ENCODE measurements at regions not wholly inside any gene's neighbourhood (a gene's known extent, or its start where the extent isn't known, plus 50 kb on each side); places are given as distances from the start of the nearest gene placed in this dataset.

GRCh38 chr5:12854386-12854785 lies 950.1 kb upstream of the CTNND2 start:
- no peak for DNase-seq

GRCh38 chr5:12851761-12852160 lies 947.5 kb upstream of the CTNND2 start:
- no peak for DNase-seq

DNA sequence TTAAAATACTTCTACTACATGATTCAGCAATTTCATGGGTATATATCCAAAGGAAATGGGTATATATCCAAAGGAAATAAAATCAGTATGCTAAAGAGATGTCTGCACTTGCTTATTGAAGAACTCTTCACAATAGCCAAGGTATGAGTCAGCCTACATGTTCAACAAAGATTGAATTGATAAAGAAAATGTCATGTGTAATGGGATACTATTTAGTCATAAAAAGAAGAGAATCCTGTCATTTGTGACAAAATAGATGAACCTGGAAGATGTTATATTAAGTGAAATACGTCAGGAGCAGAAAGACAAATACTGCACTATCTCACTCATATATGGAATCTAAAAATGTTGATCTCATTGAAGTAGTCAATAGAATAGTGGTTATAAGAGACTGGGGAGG lies 944.5 kb upstream of the CTNND2 start:
- no peak for DNase-seq

- DNase-seq, result no peak
Measured at GRCh38 chr5:12845549-12846159, 941.4 kb upstream of the CTNND2 start.

GRCh38 chr5:12840972-12841371 lies 936.7 kb upstream of the CTNND2 start:
- DNase-seq, result no peak

- no peak for DNase-seq
Measured at GRCh38 chr5:12837592-12837991, 933.3 kb upstream of the CTNND2 start.

GRCh38 chr5:12825163-12825562 lies 920.9 kb upstream of the CTNND2 start:
- DNase-seq, result no peak

GRCh38 chr5:12805165-12805698 lies 901.0 kb upstream of the CTNND2 start:
- DNase-seq, result no peak

GRCh38 chr5:12799165-12799564 lies 894.9 kb upstream of the CTNND2 start:
- no peak for DNase-seq

GRCh38 chr5:12795333-12795663 lies 891.1 kb upstream of the CTNND2 start:
- no peak for DNase-seq

DNA sequence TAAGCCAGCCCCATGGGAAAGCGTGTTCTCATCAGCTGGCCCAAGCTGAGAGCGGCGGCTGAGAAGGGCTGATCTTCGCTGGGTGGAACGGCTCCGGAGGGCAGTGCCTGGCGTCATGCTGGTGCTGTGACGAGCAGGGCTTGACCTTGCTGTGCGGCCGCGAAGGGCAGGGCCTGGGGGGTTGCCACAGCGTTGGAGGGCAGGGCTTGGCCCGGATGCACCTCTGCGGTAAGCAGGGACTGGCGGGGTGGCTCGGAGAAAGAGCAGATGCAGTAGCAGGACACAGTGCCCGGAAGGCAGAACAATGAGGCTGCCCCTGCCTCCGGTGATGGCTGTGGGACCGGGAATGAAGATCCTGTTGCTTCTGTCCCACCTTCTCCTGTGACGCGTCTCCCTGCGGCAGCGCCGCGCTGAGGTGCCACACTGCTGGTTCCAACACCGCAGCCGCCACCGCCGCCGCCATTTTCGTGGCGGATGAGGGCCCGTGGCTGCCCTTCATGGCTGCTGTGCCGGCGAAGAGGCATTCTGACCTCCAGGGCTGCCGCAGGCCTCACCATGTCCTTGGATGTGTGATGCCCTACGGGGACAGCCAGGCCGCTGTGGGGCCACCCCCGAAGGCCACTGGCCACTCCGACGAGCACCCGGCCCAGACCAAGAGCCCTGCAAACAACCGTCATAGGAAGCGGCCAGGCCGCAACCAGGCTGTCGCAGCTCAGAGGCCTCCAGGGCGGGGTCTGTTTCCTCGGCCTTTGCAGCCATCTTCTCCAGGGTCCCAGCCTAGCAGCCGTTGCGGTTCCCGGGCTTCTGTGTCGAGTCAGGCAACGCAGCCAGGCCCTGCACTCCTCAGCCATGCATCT lies 890.5 kb upstream of the CTNND2 start:
- DNase-seq, result no peak

- DNase-seq, result no peak
Measured at GRCh38 chr5:12793373-12793772, 889.1 kb upstream of the CTNND2 start.

DNA sequence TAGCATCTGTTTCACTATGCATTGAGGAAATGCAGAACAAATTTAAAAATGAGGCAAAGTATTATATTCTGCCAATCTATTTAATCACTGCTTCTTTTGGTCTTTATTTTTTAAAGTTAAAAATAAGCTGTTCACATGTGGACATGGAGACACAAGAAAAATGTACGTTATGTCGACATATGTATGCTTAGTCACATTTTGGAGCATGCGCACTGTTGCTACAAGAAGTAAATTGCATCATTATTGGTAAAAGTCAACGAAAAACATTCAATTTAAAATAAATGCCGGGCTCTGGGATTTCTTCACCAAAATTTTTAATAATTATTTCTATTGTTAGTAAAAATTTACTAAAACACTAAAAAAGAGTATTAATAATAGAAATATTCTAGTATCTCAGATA lies 876.3 kb upstream of the CTNND2 start:
- DNase-seq, result no peak

- no peak for DNase-seq
Measured at GRCh38 chr5:12777342-12777741, 873.1 kb upstream of the CTNND2 start.

DNA sequence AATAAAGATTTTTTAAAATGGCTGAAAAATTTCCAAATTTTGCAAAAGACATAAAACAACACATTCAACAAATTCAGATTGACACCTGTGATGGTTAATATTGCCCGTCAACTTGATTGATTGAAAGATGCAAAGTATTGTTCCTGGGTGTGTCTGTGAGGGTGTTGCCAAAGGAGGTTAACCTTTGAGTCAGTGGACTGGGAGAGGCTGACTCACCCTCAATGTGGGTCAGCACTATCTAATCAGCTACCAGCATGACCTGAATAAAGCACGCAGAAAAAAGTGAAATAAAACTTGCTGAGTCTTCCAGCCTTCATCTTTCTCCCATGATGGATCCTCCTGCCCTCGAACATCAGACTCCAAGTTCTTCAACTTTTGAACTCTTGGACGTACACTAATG lies 868.0 kb upstream of the CTNND2 start:
- no peak for DNase-seq

- DNase-seq, result no peak
Measured at GRCh38 chr5:12759377-12759776, 855.1 kb upstream of the CTNND2 start.

DNA sequence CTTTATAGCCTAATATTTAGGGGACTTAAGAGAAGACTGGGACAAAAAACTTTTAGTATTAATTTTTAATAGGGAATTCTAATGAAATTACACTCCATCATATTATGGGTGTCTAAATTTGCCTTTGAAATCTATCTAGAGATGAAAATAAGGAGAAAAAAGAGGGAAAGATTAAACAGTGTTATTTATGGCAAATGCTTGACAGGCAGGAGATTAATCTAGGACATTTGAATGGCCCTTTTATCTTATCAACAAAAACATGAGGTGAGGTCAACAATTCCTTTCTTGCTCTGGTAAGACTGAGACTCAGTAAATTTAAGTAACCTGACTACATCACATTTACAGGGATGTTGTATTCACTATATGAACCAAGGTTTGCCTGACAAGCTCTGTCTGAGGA lies 852.8 kb upstream of the CTNND2 start:
- no peak for DNase-seq

DNA sequence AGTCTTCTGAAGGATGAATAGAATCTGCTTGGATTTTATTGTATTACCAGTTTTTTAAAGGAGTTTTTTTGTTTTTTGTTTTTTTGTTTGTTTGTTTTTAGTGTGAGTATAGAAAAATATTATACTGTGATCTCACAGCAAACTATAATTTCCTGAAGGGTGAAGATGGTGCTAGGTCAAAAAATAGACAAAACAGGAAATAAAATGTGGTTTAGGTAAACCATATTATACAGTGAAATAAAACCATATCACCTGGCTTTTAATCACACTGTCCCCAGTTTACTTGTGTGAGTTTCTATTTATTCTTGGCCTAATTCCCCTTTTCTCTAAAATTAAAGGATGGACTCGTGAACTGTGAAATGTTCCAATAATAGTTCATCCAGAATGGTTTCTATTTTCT lies 841.3 kb upstream of the CTNND2 start:
- DNase-seq, result no peak

DNA sequence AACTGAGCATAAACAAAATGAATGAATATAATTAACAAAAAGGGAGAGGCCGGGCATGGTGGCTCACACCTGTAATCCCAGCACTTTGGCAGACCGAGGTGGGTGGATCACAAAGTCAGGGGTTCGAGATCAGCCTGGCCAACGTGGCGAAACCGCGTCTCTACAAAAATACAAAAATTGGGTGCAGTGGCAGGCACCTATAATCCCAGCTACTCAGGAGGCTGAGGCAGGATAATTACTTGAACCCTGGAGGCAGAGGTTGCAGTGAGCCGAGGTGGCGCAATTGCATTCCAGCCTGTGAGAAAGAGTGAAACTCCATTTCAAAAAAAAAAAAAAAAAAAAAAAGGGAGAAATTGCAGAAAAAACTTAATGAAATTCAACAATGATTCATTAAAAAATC lies 839.3 kb upstream of the CTNND2 start:
- no peak for DNase-seq

DNA sequence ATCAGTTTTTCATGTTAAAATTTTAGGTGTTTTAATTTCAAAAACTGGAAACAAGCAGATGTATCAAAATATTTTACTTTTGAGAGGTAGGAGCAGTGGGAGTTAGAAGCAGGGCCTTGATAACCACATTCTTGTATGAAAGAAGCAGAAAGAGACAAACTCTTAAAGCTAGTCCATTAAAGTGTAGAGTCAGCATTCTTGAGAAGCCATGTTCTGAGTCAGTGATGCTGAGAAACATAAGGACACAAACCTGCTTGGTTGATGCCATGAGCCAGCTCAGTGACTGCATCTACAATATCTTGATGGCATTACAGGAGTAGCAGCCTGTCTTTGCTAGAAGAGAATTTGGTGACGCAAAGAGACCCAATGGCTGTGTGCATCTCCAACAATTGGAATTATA lies 826.1 kb upstream of the CTNND2 start:
- DNase-seq, result no peak

DNA sequence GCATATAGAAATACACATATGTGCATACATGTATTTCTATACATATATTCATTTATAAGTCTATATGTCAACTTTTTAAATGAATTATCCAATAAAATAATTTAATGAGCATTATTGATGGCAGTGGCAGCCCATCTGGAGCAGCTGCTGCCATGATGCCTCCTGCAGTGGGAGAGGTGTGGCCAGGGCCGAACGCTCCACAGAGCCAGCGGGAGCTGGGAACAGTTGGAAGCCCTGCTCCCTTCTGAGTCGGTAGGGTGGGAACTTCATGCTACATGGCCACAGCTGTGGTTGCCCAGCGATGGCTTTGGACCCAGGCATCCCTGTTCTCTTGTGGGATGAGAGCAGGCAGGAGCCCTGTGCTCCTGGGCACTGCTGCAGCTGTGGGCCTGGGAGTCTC lies 812.4 kb upstream of the CTNND2 start:
- DNase-seq, result no peak

GRCh38 chr5:12707560-12707959 lies 803.3 kb upstream of the CTNND2 start:
- DNase-seq, result no peak

- no peak for DNase-seq
Measured at GRCh38 chr5:12704955-12705354, 800.7 kb upstream of the CTNND2 start.

DNA sequence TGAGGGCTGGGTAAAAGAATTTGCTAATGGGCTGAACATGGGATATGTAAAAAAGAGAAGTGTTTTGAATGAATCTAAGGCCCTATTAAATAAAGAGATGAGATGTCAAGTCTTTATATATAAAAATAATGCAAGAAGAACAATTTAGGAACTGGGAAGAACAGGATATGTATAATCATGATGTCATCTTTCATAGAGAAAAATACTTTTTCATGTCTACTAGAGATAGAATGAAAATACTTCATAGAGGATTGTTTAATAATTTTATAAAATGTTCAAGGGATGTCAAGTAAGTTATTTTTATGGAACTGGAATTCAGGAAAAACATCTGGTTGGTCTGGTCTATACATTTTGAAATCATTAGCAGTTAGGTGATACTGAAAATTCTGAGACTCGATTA lies 799.0 kb upstream of the CTNND2 start:
- DNase-seq, result no peak

GRCh38 chr5:12695651-12696050 lies 791.4 kb upstream of the CTNND2 start:
- DNase-seq, result no peak
